C4-2B (cell line): ENCODE measurements at regions not wholly inside any gene's neighbourhood (a gene's known extent, or its start where the extent isn't known, plus 50 kb on each side); places are given as distances from the start of the nearest gene placed in this dataset.

ENCODE experiments used
- CTCF ChIP-seq: fragments of 450-650 bp; conservative IDR thresholded peaks from 2 replicates; pipeline ENCODE4 v1.5.1; 2017; ENCODE audit warnings: mild to moderate bottlenecking
- ZFX ChIP-seq: fragments of 450-650 bp; IDR thresholded peaks from 2 replicates; pipeline ENCODE4 v1.6.1; 2017

- TF ChIP-seq CTCF: no peak
- no peak for TF ChIP-seq ZFX
Measured at GRCh38 chr5:175335691-175336090, 108.3 kb downstream of the DRD1 start.
